HG02870 (cell line): ENCODE measurements at regions not wholly inside any gene's neighbourhood (a gene's known extent, or its start where the extent isn't known, plus 50 kb on each side); places are given as distances from the start of the nearest gene placed in this dataset.
"Not testable (repeated sequence)": the region's sequence is repeated elsewhere in the genome, so short reads cannot be mapped to it uniquely, and the experiment has no call there.

Source experiments
- ATAC-seq: cut with Tn5 transposase; IDR thresholded peaks from one replicate; pipeline ENCODE4 v1.9.1; 2021; ENCODE audit warnings: mild to moderate bottlenecking, moderate library complexity; ENCODE audit not compliant: unreplicated experiment

- ATAC-seq = no peak
Measured at GRCh38 chr10:131577786-131578471, 266.4 kb upstream of the TCERG1L start.

- ATAC-seq = no peak
Measured at GRCh38 chr10:131578472-131578970, 267.0 kb upstream of the TCERG1L start.

DNA sequence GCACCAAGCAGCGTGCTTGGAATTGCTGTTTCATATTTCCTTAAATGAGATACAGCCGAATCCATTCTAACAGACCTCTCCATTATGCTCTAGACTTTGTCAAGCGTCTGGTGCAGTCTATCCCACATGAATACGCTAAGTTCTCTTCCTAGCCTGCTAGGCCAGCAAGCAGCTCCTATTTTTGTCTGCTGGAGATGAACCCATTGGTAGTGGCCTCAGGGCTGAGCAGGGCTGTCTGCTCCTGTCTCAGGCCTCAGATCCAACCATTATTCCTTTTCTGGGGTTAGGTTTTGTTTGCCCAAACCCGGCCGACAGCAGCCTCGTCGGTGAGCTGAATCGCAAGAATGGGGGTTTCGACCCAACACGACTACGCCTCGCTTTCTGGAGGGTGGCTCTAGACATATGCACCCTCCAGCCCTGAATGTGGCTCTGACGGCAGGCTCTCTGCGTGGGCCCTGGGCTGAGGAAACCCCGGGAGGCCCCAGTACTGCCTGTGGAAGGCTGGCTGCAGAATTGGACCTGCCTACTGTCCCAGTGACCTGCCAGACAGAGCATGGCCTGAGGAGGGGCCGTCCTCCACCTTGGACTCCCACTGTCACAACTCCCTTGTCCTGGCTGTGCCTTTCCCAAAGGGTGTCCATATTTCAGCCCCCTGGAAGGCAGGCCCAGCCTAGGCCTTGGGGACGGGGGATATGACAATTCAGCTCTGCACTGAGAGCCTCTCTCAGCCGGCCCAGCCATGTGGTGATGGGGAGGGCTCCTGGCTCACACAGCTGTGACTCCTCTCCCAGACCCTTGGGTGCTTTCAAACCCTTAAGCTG lies 267.9 kb upstream of the TCERG1L start:
- ATAC-seq = no peak

- no peak for ATAC-seq
Measured at GRCh38 chr10:131580076-131580652, 268.6 kb upstream of the TCERG1L start.

- ATAC-seq = no peak
Measured at GRCh38 chr10:131580674-131581073, 269.2 kb upstream of the TCERG1L start.

DNA sequence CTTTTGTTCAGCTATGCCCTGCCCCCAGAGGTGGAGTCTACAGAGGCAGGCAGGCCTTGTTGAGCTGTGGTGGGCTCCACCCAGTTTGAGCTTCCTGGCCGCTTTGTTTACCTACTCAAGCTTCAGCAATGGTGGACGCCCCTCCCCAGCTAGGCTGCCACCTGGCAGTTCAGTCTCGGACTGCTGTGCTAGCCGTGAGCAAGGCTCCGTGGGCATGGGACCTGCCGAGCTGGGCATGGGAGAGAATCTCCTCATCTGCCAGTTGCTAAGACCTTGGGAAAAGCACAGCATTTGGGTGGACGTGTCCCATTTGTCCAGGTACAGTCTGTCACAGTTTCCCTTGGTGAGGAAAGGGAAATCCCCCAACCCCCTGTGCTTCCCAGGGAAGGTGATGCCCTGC lies 270.0 kb upstream of the TCERG1L start:
- ATAC-seq = not testable (repeated sequence)

GRCh38 chr10:131584287-131584686 lies 272.8 kb upstream of the TCERG1L start:
- no peak for ATAC-seq

GRCh38 chr10:131585761-131586160 lies 274.2 kb upstream of the TCERG1L start:
- no peak for ATAC-seq

GRCh38 chr10:131586958-131587357 lies 275.4 kb upstream of the TCERG1L start:
- no peak for ATAC-seq

DNA sequence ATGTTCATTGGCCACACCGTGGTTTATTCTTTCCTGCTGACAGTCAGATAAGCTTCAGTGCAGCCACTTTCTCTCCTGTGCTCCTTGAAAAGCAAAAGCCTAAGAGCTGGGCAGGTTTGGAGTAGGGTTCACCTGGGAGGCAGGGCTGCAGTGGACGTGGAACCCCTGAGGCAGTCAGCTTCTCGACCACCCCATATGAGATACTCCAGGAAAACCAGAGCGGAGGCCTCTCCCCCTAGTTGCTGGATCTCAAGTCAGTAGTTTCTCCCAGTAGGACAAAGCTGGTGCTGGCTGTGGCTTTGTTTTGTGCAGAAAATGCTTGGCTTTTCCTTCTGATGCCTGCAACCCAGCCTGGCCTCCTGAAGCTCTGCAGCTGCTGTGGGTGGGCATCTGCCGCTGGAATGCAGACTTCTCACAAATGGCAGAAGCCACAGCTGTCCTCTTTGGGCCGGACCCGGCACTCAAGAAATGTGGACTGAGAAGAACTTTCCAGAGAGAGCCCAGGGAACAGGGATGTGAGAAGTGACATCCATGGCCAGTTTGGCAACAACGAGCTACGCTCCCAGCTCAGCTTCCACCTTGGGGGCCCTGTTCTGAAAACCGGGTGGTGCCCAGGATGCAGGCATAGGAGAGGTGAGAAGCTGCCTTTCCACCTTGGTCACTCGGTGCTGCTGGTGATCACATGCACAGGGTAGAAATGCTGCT lies 276.6 kb upstream of the TCERG1L start:
- ATAC-seq = no peak

GRCh38 chr10:131588704-131589220 lies 277.2 kb upstream of the TCERG1L start:
- ATAC-seq = no peak

DNA sequence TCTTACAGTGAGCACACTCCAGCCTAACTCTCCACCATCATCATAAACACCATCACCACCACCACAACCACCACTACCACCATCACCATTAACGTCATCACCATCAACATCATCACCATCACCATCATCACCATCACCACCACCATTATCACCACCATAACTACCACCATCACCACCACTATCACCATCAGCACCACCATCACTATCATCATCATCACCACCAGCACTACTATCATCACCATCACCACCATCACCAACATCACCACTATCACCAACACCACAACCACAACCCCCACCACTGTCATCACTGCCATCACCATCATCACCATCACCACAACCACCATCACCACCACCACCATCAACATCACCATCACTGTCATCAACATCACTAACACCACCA lies 279.0 kb upstream of the TCERG1L start:
- ATAC-seq = no peak

DNA sequence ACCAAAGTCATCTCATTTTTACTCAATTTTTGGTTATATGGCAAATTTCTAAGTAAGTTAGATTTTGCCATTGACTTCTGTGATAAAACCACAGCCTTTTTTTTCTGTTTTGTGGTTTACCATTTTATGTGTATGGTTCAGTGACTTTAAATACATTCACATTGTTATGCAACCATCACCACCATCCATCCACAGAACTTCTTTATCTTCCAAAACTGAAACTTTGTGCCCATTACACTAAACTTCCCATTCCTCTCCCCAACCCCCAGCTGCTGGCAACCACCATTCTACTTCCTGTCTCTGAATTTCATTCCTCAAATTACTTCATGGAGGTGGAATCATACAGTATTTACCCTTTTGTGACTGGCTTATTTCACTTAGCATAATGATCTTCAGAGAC lies 280.4 kb upstream of the TCERG1L start:
- ATAC-seq = no peak

- ATAC-seq = no peak
Measured at GRCh38 chr10:131609176-131609575, 291.6 kb upstream of the PPP2R2D start.

DNA sequence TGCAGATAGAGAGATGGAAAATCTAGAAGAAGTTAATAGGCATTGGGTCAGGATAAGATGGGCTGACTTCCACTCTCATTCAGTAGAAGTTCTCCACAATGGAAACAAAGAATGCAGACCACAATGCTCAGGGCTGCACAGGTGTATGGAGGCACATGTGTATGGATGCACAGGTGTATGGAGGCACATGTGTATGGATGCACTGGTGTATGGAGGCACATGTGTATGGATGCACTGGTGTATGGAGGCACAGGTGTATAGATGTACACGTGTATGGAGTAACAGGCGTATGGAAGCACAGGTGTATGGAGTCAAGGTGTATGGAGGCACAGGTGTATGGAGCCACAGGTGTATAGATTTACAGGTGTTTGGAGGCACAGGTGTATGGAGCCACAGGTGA lies 285.7 kb upstream of the PPP2R2D start:
- ATAC-seq = no peak

DNA sequence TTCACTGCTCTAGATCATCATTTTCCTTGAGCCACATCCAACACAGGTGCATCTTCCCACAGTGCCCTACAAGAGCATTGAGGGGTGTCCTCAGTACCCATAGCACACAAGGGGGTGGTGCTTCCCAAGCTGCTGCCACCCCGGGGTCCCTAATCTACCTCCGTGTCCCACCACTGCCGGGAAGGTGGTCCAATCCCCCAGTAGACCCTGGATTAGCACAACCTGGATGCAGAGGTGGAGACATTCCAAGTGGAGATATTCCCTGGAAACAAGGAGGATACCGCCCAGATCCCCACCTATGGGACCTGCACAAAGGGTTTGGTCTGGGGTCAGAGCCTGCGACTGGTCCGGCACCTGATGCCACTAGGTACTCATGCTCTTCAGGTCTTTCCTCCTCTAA lies 284.8 kb upstream of the PPP2R2D start:
- ATAC-seq = no peak

GRCh38 chr10:131617113-131617858 lies 283.5 kb upstream of the PPP2R2D start:
- ATAC-seq = no peak

DNA sequence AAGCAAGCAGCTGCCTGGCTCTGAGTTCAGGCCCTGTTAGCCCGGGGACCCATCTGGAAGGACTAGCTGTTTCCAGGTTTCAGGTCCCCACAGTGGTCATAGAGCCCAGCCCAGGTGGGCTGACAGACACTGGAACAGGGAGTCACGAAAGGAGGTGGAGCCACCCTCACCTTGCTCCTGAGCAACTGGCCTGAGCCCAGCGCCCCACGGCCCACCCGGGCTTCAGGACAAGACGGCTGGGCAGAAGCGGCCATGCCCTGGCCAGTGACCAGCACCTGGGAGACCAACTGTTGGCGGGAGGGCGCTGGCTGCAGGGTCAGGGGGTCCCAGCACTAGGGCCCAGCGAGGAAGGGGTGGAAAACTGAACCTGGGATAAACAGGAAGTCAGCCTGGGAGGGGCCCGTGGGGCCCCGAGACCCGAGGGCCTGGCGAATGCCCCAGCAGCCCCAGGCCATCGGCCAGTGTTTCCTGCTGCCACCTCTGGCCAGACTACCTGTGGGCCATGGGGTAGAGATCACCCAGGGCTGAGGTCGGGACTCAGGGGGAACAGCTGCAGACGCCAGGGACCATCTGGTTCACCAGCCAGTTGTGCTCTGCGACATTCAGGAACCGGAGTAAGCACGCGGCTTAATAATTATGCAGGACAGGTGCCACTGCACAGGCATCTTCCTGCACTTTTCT lies 282.1 kb upstream of the PPP2R2D start:
- ATAC-seq = no peak

DNA sequence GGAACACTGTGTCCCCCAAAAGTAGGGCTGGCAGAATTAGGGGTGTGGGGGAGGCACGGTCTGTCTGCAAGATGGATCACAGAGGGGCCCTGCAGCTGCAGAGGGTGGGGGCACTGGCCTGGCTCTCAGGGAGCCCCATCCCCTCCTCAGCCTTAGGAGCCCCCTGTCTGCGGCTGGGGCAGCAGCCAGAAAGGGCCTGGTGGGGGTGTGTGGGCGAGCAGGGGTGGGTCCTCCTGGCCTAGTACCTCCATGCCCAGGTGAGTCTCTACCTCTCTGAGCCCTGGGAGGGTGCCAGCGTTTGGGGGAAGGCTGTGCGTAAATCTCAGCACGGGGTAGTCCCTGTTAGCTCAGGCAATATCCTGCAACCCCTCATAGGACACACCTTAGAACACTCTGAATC lies 280.5 kb upstream of the PPP2R2D start:
- no peak for ATAC-seq

DNA sequence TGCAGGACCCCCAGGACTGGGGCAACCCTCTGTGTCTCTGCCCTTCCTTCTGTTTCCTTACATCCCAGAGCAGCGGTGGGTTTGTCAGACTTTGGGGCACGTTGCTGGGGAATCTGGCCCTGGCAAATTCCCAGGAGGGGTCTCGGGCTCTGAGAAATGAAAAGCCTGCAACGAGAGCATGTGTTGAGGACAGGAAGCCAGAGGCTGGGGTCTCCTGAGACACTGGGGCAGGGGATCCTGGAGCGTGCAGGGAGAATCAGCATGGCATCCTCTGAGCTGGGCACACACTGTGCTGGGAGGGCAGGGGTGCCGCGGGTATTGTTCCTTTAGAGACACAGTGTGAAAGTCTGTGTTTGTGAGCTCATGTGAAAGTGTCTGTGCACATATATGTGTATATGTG lies 279.9 kb upstream of the PPP2R2D start:
- no peak for ATAC-seq
